HG03460 (cell line): ENCODE measurements at regions not wholly inside any gene's neighbourhood (a gene's known extent, or its start where the extent isn't known, plus 50 kb on each side); places are given as distances from the start of the nearest gene placed in this dataset.

Experiments used
- ATAC-seq: cut with Tn5 transposase; IDR thresholded peaks from one replicate; pipeline ENCODE4 v1.9.1; 2021; ENCODE audit not compliant: unreplicated experiment

- no peak for ATAC-seq
Observed at GRCh38 chr5:63727583-63727982, 234.7 kb downstream of the HTR1A start.

GRCh38 chr5:63726496-63726895 lies 235.7 kb downstream of the HTR1A start:
- ATAC-seq = peak; percentile 65

DNA sequence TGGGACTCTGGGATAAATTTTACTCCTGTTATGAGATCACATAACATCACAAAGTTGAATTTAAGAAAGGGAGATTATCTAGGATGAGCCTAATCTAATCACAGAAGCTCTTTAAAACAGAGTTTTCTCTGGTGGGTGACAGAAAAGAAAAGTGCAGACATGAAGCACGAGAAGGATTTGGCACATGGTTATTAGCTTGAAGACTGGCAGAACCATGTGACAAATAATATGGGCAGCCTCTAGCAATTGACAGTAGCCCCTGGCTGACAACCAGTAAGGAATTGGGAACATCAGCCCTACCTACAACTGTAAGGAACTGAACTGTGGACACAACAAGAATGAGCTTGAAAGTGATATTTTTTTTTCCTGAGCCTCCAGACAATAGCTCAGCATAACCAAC lies 243.1 kb downstream of the HTR1A start:
- ATAC-seq = no peak

- no peak for ATAC-seq
Observed at GRCh38 chr5:63700241-63700640, 262.0 kb downstream of the HTR1A start.

- no peak for ATAC-seq
Observed at GRCh38 chr5:63697811-63698210, 264.4 kb downstream of the HTR1A start.

GRCh38 chr5:63690546-63690945 lies 271.7 kb downstream of the HTR1A start:
- no peak for ATAC-seq

DNA sequence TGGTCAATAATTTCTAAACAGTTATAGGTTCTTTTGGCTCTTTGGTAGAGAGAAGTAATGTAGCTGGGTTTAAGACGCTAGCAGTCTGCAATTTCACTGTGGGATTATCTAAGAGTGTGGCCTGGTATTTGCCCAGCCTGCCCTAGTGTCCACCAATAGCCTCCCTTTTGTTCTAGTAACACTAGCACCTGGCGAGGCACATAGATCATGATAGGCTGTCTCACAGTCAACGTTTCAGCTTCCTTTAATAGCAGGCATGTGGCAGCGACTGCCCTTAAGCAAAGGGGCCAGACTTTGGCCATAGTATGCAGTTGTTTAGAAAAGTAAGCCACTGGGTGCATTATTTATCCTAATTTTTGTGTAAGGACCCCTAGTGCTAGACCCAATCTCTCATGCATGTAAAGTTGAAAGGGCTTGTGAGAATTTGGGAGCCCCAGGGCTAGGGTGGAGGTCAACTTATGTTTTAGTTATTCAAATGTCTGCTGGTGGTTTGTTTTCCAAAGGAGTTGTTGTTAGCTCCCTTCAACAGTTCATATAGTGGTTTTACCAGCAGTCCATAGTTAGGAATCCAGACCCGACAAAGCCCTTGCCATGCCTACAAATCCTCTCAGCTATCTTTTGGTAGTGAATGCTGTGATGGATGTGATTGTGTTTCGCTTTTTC lies 274.3 kb downstream of the HTR1A start:
- ATAC-seq = no peak

DNA sequence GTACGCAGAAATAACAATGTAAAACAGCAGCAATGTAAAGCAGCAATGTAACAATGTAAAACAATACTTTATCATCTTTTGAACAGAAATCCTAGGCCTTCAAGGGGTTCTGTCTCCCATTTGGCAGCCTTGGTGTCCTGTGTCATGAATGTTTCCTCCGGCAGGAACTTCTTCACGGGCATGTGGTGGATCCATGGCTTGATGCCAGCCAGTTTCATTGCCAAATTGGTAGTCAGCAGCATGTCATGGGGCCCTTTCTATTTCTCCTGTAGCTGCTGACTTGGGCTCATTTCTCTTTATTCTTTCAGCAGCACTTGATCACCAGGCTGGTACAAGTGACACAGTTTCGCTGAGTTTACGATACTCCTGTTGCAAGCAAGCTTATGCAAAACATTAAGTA lies 275.3 kb downstream of the HTR1A start:
- no peak for ATAC-seq

- ATAC-seq = no peak
Observed at GRCh38 chr5:63686181-63686580, 276.1 kb downstream of the HTR1A start.

GRCh38 chr5:63685454-63685853 lies 276.8 kb downstream of the HTR1A start:
- no peak for ATAC-seq

DNA sequence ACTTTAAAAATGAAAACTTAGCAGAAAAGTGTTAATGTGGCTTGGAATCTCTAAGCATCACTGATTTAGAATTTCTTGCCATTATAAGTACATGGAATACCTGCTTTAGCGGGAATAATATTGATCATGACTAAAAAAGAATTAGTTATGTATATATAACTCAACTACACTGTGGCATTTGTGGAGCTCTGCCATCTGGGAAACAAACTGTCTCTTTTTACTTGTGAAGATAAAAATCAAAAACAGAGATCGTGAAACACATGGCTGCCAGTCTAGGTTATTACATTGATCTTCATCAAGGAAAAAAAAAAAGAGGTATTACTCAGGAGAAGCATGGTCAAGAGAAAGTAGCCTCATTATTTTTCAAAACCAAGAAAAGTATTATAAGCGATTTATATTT lies 287.4 kb downstream of the HTR1A start:
- no peak for ATAC-seq

GRCh38 chr5:63655043-63655442 lies 307.2 kb downstream of the HTR1A start:
- no peak for ATAC-seq

GRCh38 chr5:63650581-63650980 lies 311.7 kb downstream of the HTR1A start:
- no peak for ATAC-seq

GRCh38 chr5:63648376-63648775 lies 313.9 kb downstream of the HTR1A start:
- no peak for ATAC-seq

GRCh38 chr5:63629951-63630630 lies 332.2 kb downstream of the HTR1A start:
- no peak for ATAC-seq

DNA sequence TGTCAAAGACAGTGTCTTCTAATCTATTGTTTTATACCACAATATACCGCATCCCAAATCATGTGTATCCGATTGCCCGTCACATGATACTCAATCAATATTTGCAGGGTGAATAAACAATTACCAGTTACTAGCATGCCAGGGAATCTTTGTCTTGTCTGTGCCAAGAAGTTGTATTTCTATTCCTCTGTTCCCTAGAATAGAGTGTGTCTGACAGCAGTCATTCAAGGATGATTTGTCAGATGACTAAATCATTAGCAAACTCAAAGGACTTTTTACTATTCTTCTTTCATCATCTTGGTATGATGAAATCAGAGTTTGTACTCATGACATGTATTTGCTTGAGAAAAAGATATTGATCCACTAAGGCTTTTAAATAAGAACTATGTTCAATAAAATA lies 348.8 kb downstream of the HTR1A start:
- no peak for ATAC-seq

DNA sequence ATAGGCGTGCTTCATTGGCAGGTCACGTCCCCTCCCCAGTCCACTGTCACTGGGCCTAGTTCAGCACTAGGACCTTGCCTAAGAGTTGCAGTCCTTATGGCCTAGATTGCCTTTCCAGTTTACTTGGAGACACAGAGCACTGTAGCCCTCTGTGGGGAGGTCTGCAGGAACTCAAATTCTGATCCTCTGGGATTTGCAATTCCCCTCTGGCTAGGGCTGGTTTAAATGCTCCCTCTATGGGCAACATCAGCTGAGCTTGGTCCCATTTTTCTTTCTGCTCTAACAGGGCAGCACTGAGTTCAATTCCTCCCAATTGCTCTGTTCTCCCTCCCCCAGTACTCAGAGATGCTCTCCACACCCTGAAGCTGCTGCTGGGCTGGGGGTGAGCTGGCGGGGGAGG lies 358.2 kb downstream of the HTR1A start:
- ATAC-seq = no peak

DNA sequence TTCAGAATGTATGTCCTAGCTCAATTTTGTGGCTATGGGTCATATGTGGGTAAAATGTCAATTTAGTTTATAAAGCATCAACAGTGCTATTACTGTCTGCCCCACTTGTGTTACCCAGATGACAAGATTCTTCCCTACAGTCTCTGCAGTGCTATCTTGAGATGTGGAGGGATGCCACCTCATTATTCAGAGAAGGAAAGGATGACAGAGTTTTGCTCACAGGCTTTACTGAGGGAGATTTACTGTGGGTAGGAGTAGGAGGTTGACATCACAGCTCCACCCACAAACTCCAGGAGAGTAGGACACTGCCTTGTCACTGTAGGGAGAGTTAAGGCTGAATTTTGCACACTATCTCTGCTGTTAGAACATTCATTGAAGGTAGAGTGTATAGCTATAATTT lies 359.3 kb downstream of the HTR1A start:
- ATAC-seq = no peak

DNA sequence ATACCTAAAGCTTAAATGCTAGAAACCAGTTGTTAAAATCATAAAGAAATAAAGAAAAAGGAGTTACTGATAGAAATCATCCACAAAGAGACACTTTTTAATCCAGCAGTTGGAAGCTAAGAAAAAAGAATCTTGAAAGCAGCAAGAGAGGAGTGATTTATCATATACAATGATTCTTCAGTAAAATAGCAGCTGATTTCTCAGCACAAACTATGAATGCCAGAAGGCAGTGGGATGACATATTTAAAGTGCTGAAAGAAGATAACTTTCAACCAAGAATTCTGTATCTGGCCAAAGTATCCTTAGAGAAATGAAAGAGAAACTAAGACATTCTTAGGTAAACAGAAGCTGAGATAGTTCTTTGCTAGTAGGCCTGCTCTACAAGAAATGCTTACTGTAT lies 366.0 kb downstream of the HTR1A start:
- ATAC-seq = no peak

- peak; percentile 56 for ATAC-seq
Observed at GRCh38 chr5:63573380-63573779, 388.9 kb downstream of the HTR1A start.

DNA sequence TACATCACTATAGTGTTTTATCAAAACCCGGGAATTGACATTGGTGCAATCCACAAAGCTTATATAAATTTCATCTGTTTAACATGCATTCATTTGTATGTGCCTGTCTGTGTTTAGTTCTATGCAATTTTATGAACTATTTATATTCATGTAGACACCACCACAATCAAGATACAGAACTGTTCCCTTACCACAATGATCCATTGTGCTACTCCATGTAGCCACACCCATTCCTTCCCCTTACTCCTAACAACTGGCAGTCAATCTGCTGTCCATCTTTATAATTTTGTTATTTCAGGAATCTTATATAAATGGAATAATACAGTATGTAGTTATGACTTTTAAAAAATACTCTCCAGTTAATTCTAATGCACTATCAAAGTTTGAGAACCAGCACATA lies 389.5 kb downstream of the HTR1A start:
- ATAC-seq = no peak

- ATAC-seq = no peak
Observed at GRCh38 chr5:63570752-63571151, 391.5 kb downstream of the HTR1A start.

DNA sequence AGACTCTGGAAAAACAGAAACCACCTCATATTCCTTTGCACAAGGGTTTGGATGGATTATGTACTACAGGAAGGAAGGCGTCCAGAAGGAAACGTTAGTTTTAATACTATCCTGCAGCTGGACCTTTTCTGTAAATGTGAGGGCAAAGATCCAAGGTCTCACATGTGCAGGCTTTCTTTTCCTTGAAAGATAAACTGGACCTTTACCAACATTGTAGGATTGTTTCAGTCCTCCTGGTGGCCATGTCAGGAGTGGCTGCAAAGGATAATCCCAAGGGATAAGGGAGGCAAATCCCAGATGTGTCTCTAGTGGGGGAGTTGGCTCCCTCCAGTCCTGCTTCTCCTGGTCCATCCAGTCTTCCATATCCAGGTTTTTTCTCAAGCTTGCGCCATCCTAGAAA lies 397.5 kb downstream of the HTR1A start:
- ATAC-seq = no peak
